Fibroblast of gingiva (primary cell): ENCODE measurements at regions not wholly inside any gene's neighbourhood (a gene's known extent, or its start where the extent isn't known, plus 50 kb on each side); places are given as distances from the start of the nearest gene placed in this dataset.
"Not testable (repeated sequence)": the region's sequence is repeated elsewhere in the genome, so short reads cannot be mapped to it uniquely, and the experiment has no call there.

ENCODE experiments used
- DNase-seq: peaks from one replicate; pipeline ENCODE4 v3.0.0-alpha.2; 2011; ENCODE audit warnings: low read depth

GRCh38 chr16:60810250-60810649 lies 1226.0 kb downstream of the CDH8 start:
- DNase-seq = no peak

DNA sequence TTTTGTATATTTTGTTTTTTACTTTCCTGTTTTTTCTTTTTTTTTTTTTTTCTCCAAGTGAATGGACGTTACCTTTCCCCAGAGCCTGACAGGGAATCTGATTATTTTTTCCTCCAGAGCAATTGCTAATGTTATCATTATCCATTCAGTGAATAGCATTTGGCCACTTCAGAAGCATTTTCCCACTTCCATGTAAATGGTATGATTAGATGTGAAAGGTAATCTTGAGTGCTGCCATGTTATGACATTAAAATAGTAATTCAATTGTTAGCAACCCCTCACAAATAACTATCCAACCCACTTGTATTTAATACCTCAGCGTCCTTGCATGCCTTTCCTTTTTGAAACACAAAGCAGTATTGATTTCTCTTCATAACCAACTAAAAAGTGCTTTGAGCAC lies 1243.8 kb downstream of the CDH8 start:
- no peak for DNase-seq

DNA sequence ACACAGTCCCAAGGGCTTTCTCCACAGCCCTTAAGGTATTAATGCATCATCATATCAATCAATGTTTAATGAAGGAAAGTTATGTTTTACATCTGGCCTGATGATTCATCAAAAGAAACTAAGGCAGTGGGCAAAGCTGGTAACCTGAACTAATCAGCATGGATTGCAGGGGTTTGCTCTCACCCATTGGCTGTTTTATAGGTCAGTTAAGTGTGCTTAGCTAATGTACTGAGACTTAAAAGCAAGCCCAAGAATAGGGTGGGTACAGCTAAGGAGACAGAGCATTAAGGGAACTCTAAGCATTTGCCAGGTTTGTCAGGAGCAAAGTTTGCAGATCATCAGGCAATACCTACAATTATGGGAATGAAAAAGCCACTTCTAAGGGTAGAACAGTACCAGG lies 1247.6 kb downstream of the CDH8 start:
- no peak for DNase-seq

DNA sequence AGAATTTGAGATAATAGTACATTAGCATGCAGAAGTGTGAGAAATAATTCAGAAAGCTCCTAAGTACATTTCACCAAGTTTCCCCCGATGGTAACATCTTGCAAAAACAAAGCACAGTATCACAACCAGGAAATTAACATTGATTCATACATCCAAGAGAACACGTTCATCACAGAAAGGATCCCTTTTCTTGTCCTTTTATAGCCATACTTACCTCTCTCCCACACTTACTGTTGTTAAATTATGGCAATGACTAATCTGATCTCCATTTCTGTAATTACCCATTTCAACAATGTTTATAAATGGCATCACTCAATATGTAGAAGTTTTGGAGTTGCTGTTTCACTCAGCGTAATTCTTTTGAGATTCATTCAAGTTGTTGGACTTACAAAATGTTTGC lies 1260.0 kb downstream of the CDH8 start:
- no peak for DNase-seq

- DNase-seq = no peak
Measured at GRCh38 chr16:60771138-60771537, 1265.1 kb downstream of the CDH8 start.

DNA sequence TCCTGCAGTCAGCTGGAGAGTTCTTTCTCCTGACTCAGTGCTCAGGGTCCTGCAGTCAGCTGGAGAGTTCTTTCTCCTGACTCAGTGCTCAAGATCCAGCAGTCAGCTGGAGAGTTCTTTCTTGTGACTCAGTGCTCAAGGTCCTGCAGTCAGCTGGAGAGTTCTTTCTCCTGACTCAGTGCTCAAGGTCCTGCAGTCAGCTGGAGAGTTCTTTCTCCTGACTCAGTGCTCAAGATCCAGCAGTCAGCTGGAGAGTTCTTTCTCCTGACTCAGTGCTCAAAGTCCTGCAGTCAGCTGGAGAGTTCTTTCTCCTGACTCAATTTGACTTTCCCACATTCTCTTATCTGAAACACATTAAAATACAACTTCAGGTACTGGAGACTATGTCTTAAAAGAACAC lies 1265.9 kb downstream of the CDH8 start:
- not testable (repeated sequence) for DNase-seq

DNA sequence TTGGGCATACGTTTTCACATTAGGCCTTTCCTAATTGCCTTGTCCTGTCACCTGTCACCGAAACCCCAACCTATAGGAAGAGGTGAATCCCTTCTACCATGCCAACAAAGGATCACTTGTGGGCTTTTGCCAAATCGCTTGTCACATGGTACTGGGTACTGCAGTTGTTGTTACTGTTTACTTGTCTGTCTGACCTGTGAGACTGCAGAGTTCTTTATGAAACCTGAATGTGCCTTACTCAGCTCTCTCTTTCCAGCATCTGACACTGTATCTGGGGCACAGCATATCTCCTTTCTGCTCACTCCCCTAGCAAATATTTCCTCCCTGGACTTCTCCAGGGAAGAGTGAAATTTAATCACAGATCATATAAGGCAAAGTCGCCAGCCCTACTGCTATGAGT lies 1272.4 kb downstream of the CDH8 start:
- no peak for DNase-seq

- no peak for DNase-seq
Measured at GRCh38 chr16:60755907-60756306, 1280.3 kb downstream of the CDH8 start.

GRCh38 chr16:60748366-60748765 lies 1287.9 kb downstream of the CDH8 start:
- DNase-seq = no peak

GRCh38 chr16:60744198-60744597 lies 1292.0 kb downstream of the CDH8 start:
- DNase-seq = no peak

DNA sequence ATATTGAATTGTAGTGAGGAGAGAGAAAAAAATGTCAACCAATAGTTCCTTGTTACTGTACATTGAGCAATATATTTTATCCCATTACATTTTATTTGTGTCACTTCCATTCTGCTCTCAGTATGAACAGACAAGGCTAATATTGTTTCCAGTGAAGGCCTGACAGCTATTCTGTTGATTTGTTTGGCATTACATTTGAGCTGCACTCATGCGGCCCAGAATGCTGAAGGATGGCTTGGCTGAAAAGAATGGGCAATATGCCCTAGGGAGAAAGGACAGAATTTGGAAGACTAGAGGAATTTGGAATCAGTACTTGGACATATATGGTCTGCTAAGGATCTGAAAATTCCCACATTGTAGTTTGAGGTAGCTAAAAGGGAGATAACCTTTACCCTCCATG lies 1294.4 kb downstream of the CDH8 start:
- no peak for DNase-seq

- no peak for DNase-seq
Measured at GRCh38 chr16:60739737-60740683, 1296.2 kb downstream of the CDH8 start.

DNA sequence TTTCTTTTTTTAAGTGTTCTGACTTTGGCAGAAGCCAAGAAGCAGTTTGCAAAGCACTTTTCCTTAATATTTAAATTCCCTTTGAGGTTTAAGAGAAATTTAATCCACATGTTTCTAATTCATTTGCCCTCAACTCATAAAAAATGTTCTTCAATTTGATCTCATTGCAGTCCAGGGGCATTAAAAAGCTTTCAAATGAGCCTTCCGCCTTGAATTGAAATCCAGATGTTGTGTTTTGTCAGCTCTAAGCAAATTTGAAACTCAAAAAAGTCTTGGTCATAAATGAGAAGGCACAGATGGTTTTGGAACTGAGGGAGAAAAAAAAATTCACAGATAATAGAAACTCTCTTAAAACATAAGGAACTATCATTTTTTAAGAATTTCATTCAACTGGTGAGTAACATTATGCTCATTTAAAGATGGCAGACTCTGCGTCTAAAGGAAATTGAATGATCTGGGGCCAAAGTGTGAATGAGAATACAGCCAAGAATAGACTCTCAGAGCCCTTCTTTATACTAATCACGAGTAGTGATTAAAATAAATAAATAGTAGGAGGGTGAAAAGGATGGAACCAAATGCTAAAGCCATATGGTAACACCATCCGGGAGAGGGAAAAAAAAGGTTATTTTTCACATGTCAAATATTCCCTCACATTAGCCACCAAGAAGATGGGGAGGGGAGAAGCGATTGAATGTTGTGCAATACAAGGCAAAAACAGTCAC lies 1304.7 kb downstream of the CDH8 start:
- DNase-seq = no peak

GRCh38 chr16:60729051-60729450 lies 1307.2 kb downstream of the CDH8 start:
- DNase-seq = no peak

DNA sequence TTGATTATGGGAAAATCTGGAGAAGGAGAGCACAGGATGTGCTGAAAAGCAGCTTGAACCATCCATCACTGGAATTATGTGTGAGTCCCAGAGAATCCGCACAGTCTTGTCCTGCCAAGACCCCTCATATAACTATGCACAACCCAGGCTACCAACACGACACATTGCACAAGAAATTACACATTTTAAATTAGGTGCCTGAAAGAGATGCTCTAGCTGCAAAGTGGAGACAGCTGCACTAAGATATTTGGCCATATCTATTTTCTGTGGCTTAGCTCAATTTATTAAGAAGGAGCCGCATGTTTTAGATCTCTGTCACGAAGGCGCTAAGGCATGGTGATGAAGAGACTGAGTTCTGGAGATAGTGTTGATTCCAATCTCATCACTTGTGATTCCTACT lies 1308.4 kb downstream of the CDH8 start:
- DNase-seq = no peak

DNA sequence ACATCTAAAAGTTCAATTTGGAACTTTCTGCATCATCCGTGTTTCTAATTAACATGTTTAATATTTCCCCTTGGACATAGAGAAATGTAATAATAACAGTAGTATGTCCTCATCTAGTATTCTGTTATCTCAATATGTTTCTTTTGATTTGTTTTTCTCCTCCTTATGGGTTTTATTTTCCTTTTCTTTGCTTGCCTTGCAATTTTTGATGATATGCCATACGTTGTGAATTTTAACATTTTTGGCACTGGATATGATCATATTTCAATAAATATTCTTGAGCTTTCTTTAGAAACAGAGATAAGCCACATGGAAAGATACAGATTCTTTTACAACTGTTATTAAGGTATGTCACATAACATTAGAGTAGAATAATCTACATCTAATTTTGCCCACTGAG lies 1316.2 kb downstream of the CDH8 start:
- DNase-seq = no peak

- no peak for DNase-seq
Measured at GRCh38 chr16:60717808-60718207, 1318.4 kb downstream of the CDH8 start.

DNA sequence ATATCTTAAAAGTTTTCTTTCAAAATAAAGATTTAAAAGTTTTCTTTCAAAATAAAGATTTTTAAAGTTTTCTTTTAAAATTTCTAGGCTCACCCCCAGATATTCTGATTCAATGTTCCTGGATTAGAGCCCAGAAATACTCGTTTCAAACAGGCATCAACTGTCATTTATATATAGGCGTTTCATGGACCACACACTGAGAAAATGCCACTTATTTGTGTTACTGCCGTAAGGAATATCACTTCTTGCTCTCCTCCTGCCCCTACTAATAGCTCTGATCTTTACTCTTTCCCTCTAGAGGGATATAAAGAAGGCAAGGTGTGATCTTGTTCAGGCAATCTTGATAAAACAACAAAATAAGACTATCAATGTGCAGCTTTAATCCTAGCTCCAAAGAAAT lies 1324.1 kb downstream of the CDH8 start:
- DNase-seq = no peak

- DNase-seq = no peak
Measured at GRCh38 chr16:60704726-60705125, 1331.5 kb downstream of the CDH8 start.

- DNase-seq = no peak
Measured at GRCh38 chr16:60703096-60703495, 1333.1 kb downstream of the CDH8 start.

- DNase-seq = no peak
Measured at GRCh38 chr16:60686824-60687223, 1349.4 kb downstream of the CDH8 start.

GRCh38 chr16:60684002-60684401 lies 1352.2 kb downstream of the CDH8 start:
- DNase-seq = no peak

GRCh38 chr16:60682219-60682618 lies 1354.0 kb downstream of the CDH8 start:
- no peak for DNase-seq
